ENCODE measurements at regions not wholly inside any gene's neighbourhood (a gene's known extent, or its start where the extent isn't known, plus 50 kb on each side); places are given as distances from the start of the nearest gene placed in this dataset.

DNA sequence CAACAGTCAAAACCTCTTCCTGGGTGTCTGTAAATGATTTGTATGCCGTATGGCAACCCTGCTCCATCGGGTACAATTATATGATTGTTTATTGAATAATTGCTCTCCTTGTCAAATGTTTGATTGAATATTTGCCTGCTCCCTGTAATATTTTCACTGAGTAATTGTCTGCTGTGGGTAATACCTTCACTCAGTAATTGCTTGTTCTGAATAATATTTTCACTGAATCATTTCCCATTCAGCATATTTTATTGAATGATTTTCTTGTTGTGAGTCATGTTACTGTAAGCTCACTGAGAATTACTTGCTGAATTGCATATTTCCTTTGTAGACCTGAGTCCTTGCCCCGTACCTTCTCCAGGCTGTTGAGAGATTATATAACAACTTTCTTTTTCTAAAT, 535.2 kb downstream of the METTL4 start:
- TF ChIP-seq, protein P1, sequence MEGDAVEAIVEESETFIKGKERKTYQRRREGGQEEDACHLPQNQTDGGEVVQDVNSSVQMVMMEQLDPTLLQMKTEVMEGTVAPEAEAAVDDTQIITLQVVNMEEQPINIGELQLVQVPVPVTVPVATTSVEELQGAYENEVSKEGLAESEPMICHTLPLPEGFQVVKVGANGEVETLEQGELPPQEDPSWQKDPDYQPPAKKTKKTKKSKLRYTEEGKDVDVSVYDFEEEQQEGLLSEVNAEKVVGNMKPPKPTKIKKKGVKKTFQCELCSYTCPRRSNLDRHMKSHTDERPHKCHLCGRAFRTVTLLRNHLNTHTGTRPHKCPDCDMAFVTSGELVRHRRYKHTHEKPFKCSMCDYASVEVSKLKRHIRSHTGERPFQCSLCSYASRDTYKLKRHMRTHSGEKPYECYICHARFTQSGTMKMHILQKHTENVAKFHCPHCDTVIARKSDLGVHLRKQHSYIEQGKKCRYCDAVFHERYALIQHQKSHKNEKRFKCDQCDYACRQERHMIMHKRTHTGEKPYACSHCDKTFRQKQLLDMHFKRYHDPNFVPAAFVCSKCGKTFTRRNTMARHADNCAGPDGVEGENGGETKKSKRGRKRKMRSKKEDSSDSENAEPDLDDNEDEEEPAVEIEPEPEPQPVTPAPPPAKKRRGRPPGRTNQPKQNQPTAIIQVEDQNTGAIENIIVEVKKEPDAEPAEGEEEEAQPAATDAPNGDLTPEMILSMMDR (IDR thresholded peaks at IDR 0.05; ENCODE audit: insufficient read depth, low read depth, low read length): no peak
- TF ChIP-seq EZH2 (IDR thresholded peaks at IDR 0.05; ENCODE audit: insufficient read depth, low read length): no peak

Measured in astrocyte (in vitro differentiated cells and primary cell).